RWPE1 (cell line): ENCODE measurements at regions not wholly inside any gene's neighbourhood (a gene's known extent, or its start where the extent isn't known, plus 50 kb on each side); places are given as distances from the start of the nearest gene placed in this dataset.
"Not testable (repeated sequence)": the region's sequence is repeated elsewhere in the genome, so short reads cannot be mapped to it uniquely, and the experiment has no call there.

Source experiments
- CTCF ChIA-PET: fragments of 350-600 bp; sonication (Branson Sonifier 250); formaldehyde crosslinking; extraction: SDS; loops from one replicate; lab custom pipeline; 2021; lab: Yijun Ruan, JAX
- POLR2A ChIA-PET: fragments of 400-600 bp; formaldehyde crosslinking; extraction: SDS; loops from one replicate; lab custom pipeline; 2020; ENCODE audit warnings: antibody characterized with exemption; ENCODE audit not compliant: low non-redundant PET; lab: Yijun Ruan, JAX
- DNase-seq: peaks from one replicate; pipeline ENCODE4 v3.0.0; 2012; ENCODE audit warnings: low spot score
- H3K27ac ChIP-seq: fragments of 450-650 bp; 2 replicates; pipeline ENCODE4 v1.5.1; 2017
- TF ChIP-seq, protein P1 (sequence below): fragments of 450-650 bp; conservative IDR thresholded peaks from 2 replicates; pipeline ENCODE4 v1.5.1; 2017; ENCODE audit warnings: low read depth, mild to moderate bottlenecking

GRCh38 chr11:106523171-106523570 is 445.7 kb downstream of the AASDHPPT start:
- H3K27ac ChIP-seq, result no peak overlapping the region
- CTCF ChIA-PET, result interaction anchor here (0.7 kb wide), 1 partner anchor 2001 kb away, joined by 3 read pairs; no protein-coding TSS in a partner anchor
- no peak for DNase-seq
- TF ChIP-seq, protein P1, sequence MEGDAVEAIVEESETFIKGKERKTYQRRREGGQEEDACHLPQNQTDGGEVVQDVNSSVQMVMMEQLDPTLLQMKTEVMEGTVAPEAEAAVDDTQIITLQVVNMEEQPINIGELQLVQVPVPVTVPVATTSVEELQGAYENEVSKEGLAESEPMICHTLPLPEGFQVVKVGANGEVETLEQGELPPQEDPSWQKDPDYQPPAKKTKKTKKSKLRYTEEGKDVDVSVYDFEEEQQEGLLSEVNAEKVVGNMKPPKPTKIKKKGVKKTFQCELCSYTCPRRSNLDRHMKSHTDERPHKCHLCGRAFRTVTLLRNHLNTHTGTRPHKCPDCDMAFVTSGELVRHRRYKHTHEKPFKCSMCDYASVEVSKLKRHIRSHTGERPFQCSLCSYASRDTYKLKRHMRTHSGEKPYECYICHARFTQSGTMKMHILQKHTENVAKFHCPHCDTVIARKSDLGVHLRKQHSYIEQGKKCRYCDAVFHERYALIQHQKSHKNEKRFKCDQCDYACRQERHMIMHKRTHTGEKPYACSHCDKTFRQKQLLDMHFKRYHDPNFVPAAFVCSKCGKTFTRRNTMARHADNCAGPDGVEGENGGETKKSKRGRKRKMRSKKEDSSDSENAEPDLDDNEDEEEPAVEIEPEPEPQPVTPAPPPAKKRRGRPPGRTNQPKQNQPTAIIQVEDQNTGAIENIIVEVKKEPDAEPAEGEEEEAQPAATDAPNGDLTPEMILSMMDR, result no peak
- POLR2A ChIA-PET, result no interaction called here

DNA sequence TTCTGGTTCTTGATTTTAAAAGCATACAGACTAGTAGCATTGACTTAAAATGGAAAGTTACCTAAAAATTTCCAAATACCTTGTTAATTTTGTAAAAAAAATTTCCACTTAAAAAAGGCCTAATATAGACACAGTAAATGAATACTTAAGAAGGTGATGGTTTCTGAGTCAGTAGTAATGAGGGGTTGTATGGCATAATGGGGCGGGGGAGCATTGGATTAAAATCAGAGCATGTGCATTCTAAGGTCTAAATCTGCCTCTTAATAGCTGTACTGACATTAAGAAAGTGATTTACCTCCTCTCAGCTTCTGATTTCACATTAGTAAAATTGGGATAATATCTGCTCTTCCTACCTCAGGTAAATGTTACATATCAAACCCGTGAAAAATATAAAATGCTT is 446.5 kb downstream of the AASDHPPT start:
- POLR2A ChIA-PET, result no interaction called here
- TF ChIP-seq, protein P1, result no peak
- no peak for DNase-seq
- H3K27ac ChIP-seq, result no peak overlapping the region
- CTCF ChIA-PET, result no interaction called here

DNA sequence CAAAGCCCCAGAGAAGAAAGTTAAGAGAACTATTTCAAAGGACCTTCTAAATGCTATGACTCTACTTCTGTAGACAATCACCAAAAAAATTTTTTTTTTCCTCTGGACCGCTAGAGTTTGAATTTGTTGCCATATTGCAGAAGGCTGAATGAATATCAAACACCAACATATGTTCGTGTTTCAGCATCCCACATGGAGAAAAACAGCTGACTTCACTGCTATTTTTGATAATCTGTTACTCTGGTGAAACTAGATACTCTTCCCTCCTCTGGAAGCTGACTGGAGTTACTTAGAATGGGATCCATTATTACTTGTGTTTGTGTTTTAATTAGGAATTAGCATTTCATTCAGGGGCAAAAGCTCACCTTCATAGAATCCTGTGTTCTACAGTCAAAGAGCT is 447.0 kb downstream of the AASDHPPT start:
- DNase-seq, result no peak
- CTCF ChIA-PET, result interaction anchor here (0.7 kb wide), 1 partner anchor 1023 kb away, joined by 3 read pairs; no protein-coding TSS in a partner anchor
- POLR2A ChIA-PET, result no interaction called here

GRCh38 chr11:106531648-106532047 is 454.2 kb downstream of the AASDHPPT start:
- POLR2A ChIA-PET, H3K27ac ChIP-seq, DNase-seq: not testable (repeated sequence)
- CTCF ChIA-PET, result interaction anchor here (0.6 kb wide), 1 partner anchor 1295 kb away, joined by 5 read pairs; no protein-coding TSS in a partner anchor

More for the DNA sequence above, 447.0 kb downstream of the AASDHPPT start:
- no peak overlapping the region for H3K27ac ChIP-seq
- TF ChIP-seq, protein P1, result no peak

DNA sequence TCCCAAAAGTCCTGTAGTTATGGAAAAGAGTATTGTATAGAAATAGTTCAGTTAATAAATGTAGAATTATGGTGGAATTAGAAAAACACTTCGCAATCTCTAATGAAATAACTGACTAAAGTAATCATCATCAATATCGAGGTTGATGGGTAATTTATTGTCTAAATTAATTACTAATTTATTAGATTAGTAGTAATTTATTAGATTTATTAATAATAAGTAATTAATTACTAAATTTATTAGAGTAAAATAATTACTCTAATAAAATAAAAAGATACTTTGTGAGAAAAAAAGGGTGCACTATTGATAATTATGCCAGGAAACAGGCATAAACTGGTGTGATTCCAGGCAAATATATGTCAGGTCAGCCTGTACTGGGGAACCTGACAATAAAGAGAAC is 455.6 kb downstream of the AASDHPPT start:
- CTCF ChIA-PET, result no interaction called here
- TF ChIP-seq, protein P1, result no peak
- no peak for DNase-seq
- H3K27ac ChIP-seq, result no peak overlapping the region
- POLR2A ChIA-PET, result no interaction called here

DNA sequence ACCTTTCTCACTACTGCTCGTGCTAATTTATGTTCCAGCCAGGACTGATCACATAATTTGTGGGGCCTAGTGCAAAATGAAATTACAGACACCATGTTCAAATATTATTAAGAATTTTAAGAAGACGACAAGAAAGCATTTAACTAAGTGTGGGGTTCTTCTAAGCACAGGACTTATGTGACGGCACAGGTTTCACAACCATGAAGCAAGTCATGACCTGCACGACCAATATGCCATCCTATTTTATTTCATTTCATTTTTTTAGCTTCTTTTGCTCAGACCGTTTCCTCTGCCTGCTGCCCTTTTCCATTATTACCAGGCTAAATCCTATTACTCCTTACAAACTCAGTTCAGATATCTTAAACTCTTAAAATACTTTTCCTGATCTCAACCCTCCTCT is 462.5 kb downstream of the AASDHPPT start:
- H3K27ac ChIP-seq, result no peak overlapping the region

GRCh38 chr11:106548406-106548805 is 469.9 kb downstream of the GUCY1A2 start:
- TF ChIP-seq, protein P1, result no peak
- H3K27ac ChIP-seq, result no peak overlapping the region
- POLR2A ChIA-PET, result no interaction called here
- DNase-seq, result no peak
- CTCF ChIA-PET, result no interaction called here

More for the DNA sequence above, 462.5 kb downstream of the AASDHPPT start:
- peak; percentile 1 for DNase-seq
- TF ChIP-seq, protein P1, result no peak
- ChIA-PET POLR2A (no interaction called here), CTCF (no interaction called here)
